ENCODE measurements at regions not wholly inside any gene's neighbourhood (a gene's known extent, or its start where the extent isn't known, plus 50 kb on each side); places are given as distances from the start of the nearest gene placed in this dataset.

DNA sequence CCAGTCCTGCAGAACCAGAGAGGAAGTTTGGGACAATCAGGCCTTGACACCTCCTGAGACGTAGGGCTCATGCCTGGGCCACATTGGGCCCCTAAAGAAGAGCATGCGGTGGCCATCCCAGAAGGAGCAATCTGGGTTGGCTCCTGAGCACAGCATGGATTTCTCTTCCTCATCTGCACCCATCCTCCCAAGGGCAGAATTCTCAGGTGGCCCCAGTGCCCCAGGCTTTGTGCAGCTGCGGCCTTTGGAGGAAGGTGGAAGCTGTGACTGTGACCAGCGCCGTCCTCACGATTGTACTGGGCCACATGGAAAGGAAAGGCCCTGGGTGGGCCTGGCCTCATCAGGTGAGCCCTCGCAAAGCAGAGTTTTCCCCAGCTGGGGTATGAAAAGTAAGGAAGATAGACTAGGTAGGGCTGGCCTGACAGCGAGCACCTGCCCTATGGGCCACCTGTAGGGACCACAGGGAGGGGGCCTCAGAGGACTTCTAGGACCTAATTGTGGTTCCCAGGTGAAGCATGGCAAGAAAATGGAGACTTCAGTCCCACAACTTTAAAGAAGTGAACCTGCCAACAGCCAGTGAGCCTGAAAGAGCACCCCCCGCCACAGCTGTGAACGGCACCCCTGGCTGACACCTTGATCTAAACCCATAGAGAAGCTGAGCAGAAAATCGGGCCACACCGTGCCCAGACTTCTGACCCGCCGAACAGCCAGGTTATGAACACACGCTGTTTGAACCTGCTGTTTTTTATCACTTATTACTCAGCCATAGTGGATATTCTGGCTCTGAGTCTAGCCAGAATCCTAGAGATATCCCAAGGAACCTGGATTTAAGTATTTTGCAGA, 164.1 kb downstream of the IRX2 start:
- no peaks in the 10 kb centered on the region for H3K9me3 ChIP-seq
- H3K27ac ChIP-seq, result no peak overlapping the region
- DNase-seq, result no peak
- 90 to 92% methylated on average over 12 to 15 of the region's 15 CpGs for WGBS, 2 donors
- no peak for ATAC-seq (ENCODE audit: low FRiP score in 2 of 2)
- H3K4me1 ChIP-seq, result no peaks in the 10 kb centered on the region
- no peaks in the 10 kb centered on the region for H3K27me3 ChIP-seq
- TF ChIP-seq POLR2AphosphoS5 (IDR thresholded peaks at IDR 0.05) (no peak), POLR2A (IDR thresholded peaks at IDR 0.05) (no peak), EP300 (IDR thresholded peaks at IDR 0.05) (no peak)
- TF ChIP-seq, protein P1, sequence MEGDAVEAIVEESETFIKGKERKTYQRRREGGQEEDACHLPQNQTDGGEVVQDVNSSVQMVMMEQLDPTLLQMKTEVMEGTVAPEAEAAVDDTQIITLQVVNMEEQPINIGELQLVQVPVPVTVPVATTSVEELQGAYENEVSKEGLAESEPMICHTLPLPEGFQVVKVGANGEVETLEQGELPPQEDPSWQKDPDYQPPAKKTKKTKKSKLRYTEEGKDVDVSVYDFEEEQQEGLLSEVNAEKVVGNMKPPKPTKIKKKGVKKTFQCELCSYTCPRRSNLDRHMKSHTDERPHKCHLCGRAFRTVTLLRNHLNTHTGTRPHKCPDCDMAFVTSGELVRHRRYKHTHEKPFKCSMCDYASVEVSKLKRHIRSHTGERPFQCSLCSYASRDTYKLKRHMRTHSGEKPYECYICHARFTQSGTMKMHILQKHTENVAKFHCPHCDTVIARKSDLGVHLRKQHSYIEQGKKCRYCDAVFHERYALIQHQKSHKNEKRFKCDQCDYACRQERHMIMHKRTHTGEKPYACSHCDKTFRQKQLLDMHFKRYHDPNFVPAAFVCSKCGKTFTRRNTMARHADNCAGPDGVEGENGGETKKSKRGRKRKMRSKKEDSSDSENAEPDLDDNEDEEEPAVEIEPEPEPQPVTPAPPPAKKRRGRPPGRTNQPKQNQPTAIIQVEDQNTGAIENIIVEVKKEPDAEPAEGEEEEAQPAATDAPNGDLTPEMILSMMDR (IDR thresholded peaks at IDR 0.05), result no peak
- no peak overlapping the region for H3K4me3 ChIP-seq
- no peaks in the 10 kb centered on the region for H3K36me3 ChIP-seq

- H3K27ac ChIP-seq, result no peak overlapping the region
- ATAC-seq (ENCODE audit: low FRiP score in 2 of 2) (no peak), DNase-seq (no peak)
- no peaks in the 10 kb centered on the region for H3K9me3 ChIP-seq
- no peaks in the 10 kb centered on the region for H3K36me3 ChIP-seq
- no peak overlapping the region for H3K4me3 ChIP-seq
- H3K4me1 ChIP-seq, result no peaks in the 10 kb centered on the region
- H3K27me3 ChIP-seq, result no peaks in the 10 kb centered on the region
- no peak for TF ChIP-seq POLR2A (IDR thresholded peaks at IDR 0.05)
- no peak for TF ChIP-seq EP300 (IDR thresholded peaks at IDR 0.05)
- TF ChIP-seq POLR2AphosphoS5 (IDR thresholded peaks at IDR 0.05), result no peak
- TF ChIP-seq, protein P1 (IDR thresholded peaks at IDR 0.05), result no peak
- WGBS, 2 donors, result 85% methylated on average over 9 of the region's 9 CpGs
These were observed 165.3 kb downstream of the IRX2 start for GRCh38 chr5:2586016-2586715.

DNA sequence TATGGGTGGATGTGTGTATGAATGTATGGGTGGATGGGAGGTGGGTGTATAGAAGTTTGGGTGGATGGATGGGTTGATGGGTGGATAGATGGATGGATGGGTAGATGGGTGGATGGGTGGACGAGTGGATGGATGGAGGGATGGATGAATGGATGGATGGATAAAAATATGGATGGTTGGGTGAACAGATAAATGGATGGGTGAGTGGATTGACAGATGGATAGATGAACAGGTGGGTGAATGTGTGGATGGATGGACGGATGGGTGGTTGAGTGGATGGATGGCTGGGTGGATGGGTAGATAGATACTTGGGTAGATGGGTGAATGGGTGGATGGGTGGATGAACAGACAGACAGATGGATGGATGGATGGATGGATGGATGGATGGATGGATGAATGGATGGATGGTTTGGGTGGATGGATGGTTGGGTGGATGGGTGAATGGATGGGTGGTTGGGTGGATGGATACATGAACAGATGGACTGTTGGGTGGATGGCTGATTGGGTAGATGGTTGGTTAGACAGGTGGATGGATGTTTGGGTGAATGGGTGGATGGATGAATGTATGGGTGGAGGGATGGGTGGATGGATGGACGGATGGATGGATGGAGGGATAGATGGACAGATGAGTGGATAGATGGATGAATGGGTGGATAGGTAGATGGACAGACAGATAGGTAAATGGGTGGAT, 166.8 kb downstream of the IRX2 start:
- H3K4me3 ChIP-seq, result no peak overlapping the region
- H3K27me3 ChIP-seq, result no peaks in the 10 kb centered on the region
- WGBS, 2 donors, result 65 to 80% methylated on average over 3 of the region's 3 CpGs
- DNase-seq (no peak), ATAC-seq (ENCODE audit: low FRiP score in 2 of 2) (no peak)
- H3K27ac ChIP-seq, result no peak overlapping the region
- H3K9me3 ChIP-seq, result no peaks in the 10 kb centered on the region
- H3K36me3 ChIP-seq, result no peaks in the 10 kb centered on the region
- TF ChIP-seq, protein P1 (IDR thresholded peaks at IDR 0.05), result no peak
- no peak for TF ChIP-seq EP300 (IDR thresholded peaks at IDR 0.05)
- no peak for TF ChIP-seq POLR2A (IDR thresholded peaks at IDR 0.05)
- no peak for TF ChIP-seq POLR2AphosphoS5 (IDR thresholded peaks at IDR 0.05)
- H3K4me1 ChIP-seq, result no peaks in the 10 kb centered on the region

DNA sequence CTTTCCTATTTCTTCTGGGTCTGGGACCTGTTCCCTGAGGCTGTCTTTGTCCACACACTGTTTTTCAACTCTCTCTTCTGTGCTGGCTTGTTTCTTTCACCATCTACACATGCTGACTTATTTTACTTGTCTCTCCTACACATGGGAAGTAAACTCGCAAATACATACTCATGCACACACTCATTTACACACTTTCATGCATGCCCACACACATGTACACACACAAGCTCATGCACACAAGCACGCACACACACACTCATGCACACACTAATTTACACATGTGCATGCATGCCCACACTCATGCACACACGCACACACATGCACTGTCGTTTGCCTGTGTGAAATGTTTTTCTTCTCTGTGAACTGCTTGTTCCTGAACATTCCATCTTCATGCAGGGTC, 169.0 kb downstream of the IRX2 start:
- Histone ChIP-seq H3K4me1 (no peaks in the 10 kb centered on the region), H3K4me3 (no peak overlapping the region), H3K27me3 (no peaks in the 10 kb centered on the region), H3K36me3 (no peaks in the 10 kb centered on the region), H3K27ac (no peak overlapping the region), H3K9me3 (no peaks in the 10 kb centered on the region)
- TF ChIP-seq POLR2A (IDR thresholded peaks at IDR 0.05), result no peak
- no peak for TF ChIP-seq POLR2AphosphoS5 (IDR thresholded peaks at IDR 0.05)
- no peak for TF ChIP-seq EP300 (IDR thresholded peaks at IDR 0.05)
- TF ChIP-seq, protein P1 (IDR thresholded peaks at IDR 0.05), result no peak
- 87% methylated on average over 4 of the region's 4 CpGs for WGBS, 2 donors
- DNase-seq (no peak), ATAC-seq (ENCODE audit: low FRiP score in 2 of 2) (no peak)
